HFFc6 (cell line): ENCODE measurements at regions not wholly inside any gene's neighbourhood (a gene's known extent, or its start where the extent isn't known, plus 50 kb on each side); places are given as distances from the start of the nearest gene placed in this dataset.

Experiments used
- DNase-seq: peaks from one replicate; pipeline ENCODE4 v3.0.0-alpha.2; 2018
- H3K27ac Mint-ChIP-seq: 2 replicates; pipeline ENCODE4 v1.8.0; 2020; ENCODE audit warnings: mild to moderate bottlenecking, mixed read lengths
- H3K27me3 Mint-ChIP-seq: 2 replicates; pipeline ENCODE4 v1.8.0; 2021; ENCODE audit warnings: mild to moderate bottlenecking, moderate library complexity, mixed read lengths; ENCODE audit not compliant: insufficient read depth
- H3K36me3 Mint-ChIP-seq: 2 replicates; pipeline ENCODE4 v1.8.0; 2021; ENCODE audit warnings: low read depth, mixed read lengths
- H3K4me1 Mint-ChIP-seq: 2 replicates; pipeline ENCODE4 v1.8.0; 2020; ENCODE audit warnings: low read depth, mixed read lengths
- H3K4me3 Mint-ChIP-seq: 2 replicates; pipeline ENCODE4 v1.8.0; 2020; ENCODE audit warnings: mild to moderate bottlenecking, moderate library complexity, mixed read lengths
- H3K9me3 Mint-ChIP-seq: 2 replicates; pipeline ENCODE4 v1.8.0; 2020; ENCODE audit warnings: mild to moderate bottlenecking, mixed read lengths
- TF ChIP-seq, protein P1 (sequence below): fragments of 200-600 bp; sonication (generic); IDR thresholded peaks from 2 replicates; pipeline ENCODE4 v1.5.0; 2021; ENCODE audit warnings: antibody characterized with exemption, mild to moderate bottlenecking

DNA sequence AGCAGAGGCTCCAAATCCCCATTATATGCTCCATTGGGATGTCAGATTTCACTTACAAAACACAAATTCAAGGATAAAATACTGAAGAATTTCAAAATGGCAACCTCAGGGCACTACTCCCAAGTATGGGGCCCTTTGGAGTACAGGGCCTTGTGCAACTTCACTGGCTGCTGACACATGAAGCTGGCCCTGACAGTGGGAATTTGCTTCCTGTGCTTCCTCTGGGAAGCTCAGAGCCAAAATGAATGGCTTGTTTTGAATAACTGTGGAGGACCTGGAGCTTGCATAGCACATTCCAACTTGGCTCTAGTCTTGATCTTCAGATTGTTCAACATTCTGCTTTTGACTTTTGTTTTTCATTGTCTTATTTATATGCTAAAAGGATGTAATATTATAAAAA lies 52.3 kb upstream of the HNF1B start:
- no peak overlapping the region for H3K4me3 Mint-ChIP-seq
- no peak overlapping the region for H3K27ac Mint-ChIP-seq
- no peak for DNase-seq
- no peaks in the 10 kb centered on the region for H3K36me3 Mint-ChIP-seq
- TF ChIP-seq, protein P1, sequence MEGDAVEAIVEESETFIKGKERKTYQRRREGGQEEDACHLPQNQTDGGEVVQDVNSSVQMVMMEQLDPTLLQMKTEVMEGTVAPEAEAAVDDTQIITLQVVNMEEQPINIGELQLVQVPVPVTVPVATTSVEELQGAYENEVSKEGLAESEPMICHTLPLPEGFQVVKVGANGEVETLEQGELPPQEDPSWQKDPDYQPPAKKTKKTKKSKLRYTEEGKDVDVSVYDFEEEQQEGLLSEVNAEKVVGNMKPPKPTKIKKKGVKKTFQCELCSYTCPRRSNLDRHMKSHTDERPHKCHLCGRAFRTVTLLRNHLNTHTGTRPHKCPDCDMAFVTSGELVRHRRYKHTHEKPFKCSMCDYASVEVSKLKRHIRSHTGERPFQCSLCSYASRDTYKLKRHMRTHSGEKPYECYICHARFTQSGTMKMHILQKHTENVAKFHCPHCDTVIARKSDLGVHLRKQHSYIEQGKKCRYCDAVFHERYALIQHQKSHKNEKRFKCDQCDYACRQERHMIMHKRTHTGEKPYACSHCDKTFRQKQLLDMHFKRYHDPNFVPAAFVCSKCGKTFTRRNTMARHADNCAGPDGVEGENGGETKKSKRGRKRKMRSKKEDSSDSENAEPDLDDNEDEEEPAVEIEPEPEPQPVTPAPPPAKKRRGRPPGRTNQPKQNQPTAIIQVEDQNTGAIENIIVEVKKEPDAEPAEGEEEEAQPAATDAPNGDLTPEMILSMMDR = no peak
- peaks cover 21% of the 10 kb centered on the region for H3K27me3 Mint-ChIP-seq
- H3K9me3 Mint-ChIP-seq = no peaks in the 10 kb centered on the region
- peaks cover 15% of the 10 kb centered on the region for H3K4me1 Mint-ChIP-seq

DNA sequence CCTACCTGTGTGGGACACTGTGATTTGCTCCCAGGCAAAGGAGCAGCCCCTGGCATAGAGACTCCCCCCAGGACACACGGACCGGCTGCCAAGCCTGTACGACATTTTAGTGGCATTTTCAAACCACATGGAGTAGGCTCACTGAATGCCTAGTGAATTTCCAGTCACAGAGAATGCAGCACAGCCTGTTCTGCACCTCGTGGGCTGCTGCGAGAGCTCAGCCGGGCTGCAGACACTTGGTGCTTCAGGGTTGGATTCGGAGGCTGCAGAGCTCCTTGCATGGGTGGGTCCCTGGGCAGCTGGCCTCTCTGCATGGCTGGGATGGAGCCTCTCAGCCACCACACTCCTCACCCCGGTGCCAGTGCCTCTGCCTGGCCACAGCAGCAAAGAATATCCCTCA lies 51.2 kb upstream of the HNF1B start:
- TF ChIP-seq, protein P1 = no peak
- peaks cover 26% of the 10 kb centered on the region for H3K4me1 Mint-ChIP-seq
- H3K4me3 Mint-ChIP-seq = no peak overlapping the region
- no peak for DNase-seq
- H3K27ac Mint-ChIP-seq = no peak overlapping the region
- no peaks in the 10 kb centered on the region for H3K36me3 Mint-ChIP-seq
- H3K27me3 Mint-ChIP-seq = peaks cover 12% of the 10 kb centered on the region
- no peaks in the 10 kb centered on the region for H3K9me3 Mint-ChIP-seq
